ENCODE measurements at regions not wholly inside any gene's neighbourhood (a gene's known extent, or its start where the extent isn't known, plus 50 kb on each side); places are given as distances from the start of the nearest gene placed in this dataset.

DNA sequence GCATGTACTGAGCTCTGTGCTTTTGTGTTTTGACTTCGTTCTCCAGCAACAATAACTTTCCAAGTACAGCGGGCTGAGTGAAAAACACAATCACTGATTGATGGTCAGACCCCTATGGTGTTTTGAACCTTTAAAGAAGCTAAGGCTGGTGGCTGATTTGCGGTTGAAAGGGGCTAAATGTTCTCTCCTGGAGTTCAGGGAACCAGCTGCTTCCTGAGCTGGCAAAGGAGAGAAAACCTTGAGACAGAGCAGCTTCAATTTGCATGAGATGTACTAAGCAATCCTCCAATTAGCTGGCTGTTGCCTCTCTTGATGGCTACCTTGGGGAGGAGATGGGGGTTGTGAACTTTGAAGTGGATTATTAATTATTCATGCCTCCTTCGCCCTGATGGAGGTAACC, 546.7 kb upstream of the SEL1L start:
- FAIRE-seq (no peak), DNase-seq (ENCODE audit: insufficient read length, low spot score) (no peak)
- TF ChIP-seq, protein P1, sequence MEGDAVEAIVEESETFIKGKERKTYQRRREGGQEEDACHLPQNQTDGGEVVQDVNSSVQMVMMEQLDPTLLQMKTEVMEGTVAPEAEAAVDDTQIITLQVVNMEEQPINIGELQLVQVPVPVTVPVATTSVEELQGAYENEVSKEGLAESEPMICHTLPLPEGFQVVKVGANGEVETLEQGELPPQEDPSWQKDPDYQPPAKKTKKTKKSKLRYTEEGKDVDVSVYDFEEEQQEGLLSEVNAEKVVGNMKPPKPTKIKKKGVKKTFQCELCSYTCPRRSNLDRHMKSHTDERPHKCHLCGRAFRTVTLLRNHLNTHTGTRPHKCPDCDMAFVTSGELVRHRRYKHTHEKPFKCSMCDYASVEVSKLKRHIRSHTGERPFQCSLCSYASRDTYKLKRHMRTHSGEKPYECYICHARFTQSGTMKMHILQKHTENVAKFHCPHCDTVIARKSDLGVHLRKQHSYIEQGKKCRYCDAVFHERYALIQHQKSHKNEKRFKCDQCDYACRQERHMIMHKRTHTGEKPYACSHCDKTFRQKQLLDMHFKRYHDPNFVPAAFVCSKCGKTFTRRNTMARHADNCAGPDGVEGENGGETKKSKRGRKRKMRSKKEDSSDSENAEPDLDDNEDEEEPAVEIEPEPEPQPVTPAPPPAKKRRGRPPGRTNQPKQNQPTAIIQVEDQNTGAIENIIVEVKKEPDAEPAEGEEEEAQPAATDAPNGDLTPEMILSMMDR (IDR thresholded peaks at IDR 0.05; ENCODE audit: insufficient read depth, missing control alignments), result no peak

DNA sequence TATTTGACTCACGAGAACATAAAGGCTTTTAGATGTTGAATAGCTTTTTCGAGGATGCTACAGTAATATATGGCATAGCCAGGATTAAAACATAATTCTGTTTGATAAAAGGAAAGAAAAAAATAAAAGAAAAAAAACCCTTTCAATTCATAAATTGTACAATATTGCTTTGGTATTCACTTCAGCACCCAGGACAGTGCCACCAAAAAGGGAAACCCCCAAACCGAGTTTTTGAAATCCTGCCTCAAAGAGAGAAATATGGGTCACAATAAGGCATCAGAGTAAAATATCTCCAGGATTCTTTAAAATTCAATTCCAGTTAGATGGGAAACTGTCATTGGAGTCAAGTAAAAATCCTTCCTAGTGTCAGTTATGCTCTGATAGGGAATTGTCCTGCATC, 551.2 kb upstream of the SEL1L start:
- no peak for FAIRE-seq
- TF ChIP-seq, protein P1 (IDR thresholded peaks at IDR 0.05; ENCODE audit: insufficient read depth, missing control alignments), result no peak
- DNase-seq (ENCODE audit: insufficient read length, low spot score), result no peak

DNA sequence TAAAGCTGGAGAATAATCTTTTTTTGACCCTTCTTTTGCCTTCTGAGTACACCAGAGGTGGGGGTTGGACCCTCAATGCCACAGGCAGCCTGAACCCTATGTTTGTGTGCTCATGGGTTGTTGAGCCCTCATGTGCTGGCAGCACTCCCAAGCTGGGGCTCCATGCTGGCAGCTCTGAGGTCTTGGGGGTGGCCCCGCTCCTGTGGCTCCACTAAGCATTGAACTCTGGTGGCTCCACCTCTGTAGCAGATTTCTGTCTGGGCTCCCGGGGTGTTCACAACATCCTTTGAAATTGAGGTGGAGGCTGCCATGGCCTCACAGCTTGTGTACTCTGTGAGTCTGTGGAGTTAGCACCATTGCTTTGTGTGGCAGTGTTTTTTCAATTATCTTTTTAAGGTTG, 557.4 kb upstream of the SEL1L start:
- DNase-seq (ENCODE audit: insufficient read length, low spot score) (no peak), FAIRE-seq (no peak)
- TF ChIP-seq, protein P1 (IDR thresholded peaks at IDR 0.05; ENCODE audit: insufficient read depth, missing control alignments), result no peak

DNA sequence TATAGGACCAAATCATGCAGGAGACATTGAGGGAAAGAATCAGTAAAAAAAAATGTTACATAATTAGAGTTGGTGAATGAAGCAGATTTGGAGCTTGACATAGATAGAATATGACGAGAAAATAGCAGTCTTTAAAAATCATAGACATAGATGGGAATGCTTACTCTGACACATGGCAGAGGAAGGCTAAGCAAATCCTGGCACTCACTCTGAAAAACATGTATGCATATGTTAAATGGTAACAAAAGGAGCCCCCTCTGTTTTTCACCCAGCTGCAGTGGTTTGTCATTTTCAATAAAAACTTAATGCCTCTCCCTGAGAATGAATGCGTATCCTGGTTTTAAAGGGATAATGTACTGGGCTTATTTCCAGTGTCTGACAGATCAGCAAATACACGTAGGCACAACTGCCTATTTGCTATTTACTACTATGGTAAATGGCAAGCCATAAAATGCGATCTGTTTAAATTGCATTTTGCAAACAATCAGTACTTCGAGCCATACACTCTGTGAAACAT, 561.2 kb upstream of the SEL1L start:
- DNase-seq (ENCODE audit: insufficient read length, low spot score), result no peak
- no peak for FAIRE-seq
- TF ChIP-seq, protein P1 (IDR thresholded peaks at IDR 0.05; ENCODE audit: insufficient read depth, missing control alignments), result no peak

DNA sequence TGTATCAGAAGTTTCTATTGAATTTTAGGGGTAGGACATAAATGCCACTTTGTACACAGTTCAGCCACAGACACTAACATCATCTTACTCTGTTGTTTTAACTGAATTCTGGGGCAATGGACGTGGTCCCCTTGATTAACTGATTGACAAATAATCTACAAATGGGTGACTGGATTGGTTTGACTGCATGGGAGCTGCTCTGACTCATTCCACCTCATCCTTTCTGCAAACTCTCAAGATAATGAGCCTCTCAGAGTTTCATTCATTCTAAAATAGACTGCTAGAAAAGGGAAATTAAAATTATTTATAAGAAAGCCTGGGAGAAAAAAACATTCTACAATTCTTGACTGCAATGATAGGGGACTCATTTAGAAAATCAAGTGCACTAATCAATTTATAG, 570.4 kb upstream of the SEL1L start:
- DNase-seq (ENCODE audit: insufficient read length, low spot score), result no peak
- FAIRE-seq, result no peak
- TF ChIP-seq, protein P1 (IDR thresholded peaks at IDR 0.05; ENCODE audit: insufficient read depth, missing control alignments), result no peak

DNA sequence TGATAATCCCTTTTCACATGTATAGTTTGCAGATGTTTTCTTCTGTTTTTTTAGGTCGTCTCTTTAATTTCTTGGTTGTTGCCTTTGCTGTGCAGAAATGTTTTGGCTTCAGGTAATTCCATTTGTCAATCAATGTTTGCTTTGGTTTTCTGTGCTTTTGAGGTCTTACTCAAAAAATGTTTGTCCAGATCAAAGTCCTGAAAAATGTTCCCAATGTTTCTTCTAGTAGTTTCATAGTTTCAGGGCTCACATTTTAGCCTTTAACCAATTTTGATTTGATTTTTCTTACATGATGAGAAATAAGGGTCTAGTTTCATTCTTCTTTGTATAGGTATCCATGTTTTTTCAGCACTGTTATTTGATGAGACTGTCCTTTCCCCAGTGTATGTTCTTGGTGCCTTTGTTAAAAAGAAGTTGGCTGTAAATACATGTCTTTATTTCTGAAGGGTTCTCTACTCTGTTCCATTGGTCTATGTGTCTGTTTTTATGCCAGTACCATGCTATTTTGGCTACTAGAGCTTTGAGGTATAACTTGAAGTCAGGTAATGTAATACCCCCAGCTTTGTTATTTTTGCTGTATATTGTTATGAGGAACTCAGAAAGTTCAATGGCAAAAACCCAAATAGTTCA, 578.7 kb upstream of the SEL1L start:
- FAIRE-seq, result no peak
- no peak for DNase-seq (ENCODE audit: insufficient read length, low spot score)
- TF ChIP-seq, protein P1 (IDR thresholded peaks at IDR 0.05; ENCODE audit: insufficient read depth, missing control alignments), result no peak

DNA sequence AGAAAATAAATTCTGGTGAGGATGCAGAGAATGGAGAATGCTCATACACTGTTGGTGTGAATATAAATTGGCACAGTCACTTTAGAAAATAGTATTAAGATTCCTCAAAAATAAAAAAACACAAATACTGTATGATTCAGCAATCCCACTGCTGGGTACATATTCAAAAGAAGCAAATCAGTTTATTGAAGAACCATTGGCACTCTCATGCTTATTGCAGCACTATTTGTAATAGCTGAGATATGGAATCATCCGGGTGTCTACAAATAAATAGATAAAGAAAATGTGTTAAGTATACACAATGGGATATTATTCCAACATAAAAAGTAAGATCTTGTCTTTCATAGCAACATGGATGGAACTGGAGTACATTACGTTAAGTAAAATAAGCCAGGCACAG, 579.4 kb upstream of the SEL1L start:
- FAIRE-seq (no peak), DNase-seq (ENCODE audit: insufficient read length, low spot score) (no peak)
- TF ChIP-seq, protein P1 (IDR thresholded peaks at IDR 0.05; ENCODE audit: insufficient read depth, missing control alignments), result no peak
